ENCODE measurements at regions not wholly inside any gene's neighbourhood (a gene's known extent, or its start where the extent isn't known, plus 50 kb on each side); places are given as distances from the start of the nearest gene placed in this dataset.

DNA sequence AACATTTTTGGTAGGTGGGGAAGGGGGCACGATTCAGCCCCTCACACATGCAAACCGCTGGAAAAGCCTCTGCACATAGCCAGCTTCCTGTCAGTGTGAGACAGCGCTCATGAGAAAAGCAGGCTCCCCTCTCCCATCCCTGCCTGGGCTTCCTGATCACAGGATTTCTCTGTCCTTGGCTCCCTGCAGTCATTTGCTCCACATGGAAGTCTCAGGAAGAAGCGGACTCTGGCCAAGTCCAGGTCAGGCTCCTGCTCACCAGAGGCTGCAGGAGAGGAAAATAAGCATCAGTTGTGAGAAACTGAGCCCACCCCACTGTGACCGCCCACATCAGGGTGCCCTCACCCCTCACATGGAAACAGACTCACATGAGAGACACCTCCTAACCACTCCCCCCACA lies 664.3 kb upstream of the TENM3 start:
- Histone ChIP-seq H3K4me1 (no peaks in the 10 kb centered on the region), H3K4me3 (no peak overlapping the region), H3K9me3 (peaks cover 4% of the 10 kb centered on the region), H3K27ac (no peak overlapping the region), H3K36me3 (no peaks in the 10 kb centered on the region), H3K27me3 (no peaks in the 10 kb centered on the region)
- no peak for TF ChIP-seq POLR2AphosphoS5 (IDR thresholded peaks at IDR 0.05)
- TF ChIP-seq, protein P1, sequence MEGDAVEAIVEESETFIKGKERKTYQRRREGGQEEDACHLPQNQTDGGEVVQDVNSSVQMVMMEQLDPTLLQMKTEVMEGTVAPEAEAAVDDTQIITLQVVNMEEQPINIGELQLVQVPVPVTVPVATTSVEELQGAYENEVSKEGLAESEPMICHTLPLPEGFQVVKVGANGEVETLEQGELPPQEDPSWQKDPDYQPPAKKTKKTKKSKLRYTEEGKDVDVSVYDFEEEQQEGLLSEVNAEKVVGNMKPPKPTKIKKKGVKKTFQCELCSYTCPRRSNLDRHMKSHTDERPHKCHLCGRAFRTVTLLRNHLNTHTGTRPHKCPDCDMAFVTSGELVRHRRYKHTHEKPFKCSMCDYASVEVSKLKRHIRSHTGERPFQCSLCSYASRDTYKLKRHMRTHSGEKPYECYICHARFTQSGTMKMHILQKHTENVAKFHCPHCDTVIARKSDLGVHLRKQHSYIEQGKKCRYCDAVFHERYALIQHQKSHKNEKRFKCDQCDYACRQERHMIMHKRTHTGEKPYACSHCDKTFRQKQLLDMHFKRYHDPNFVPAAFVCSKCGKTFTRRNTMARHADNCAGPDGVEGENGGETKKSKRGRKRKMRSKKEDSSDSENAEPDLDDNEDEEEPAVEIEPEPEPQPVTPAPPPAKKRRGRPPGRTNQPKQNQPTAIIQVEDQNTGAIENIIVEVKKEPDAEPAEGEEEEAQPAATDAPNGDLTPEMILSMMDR (IDR thresholded peaks at IDR 0.05), result no peak
- no peak for TF ChIP-seq EP300 (IDR thresholded peaks at IDR 0.05)
- no peak for TF ChIP-seq POLR2A (IDR thresholded peaks at IDR 0.05)
- no peak for DNase-seq (ENCODE audit: low spot score in 2 of 2)
- WGBS, result 59% methylated on average over 4 of the region's 5 CpGs

DNA sequence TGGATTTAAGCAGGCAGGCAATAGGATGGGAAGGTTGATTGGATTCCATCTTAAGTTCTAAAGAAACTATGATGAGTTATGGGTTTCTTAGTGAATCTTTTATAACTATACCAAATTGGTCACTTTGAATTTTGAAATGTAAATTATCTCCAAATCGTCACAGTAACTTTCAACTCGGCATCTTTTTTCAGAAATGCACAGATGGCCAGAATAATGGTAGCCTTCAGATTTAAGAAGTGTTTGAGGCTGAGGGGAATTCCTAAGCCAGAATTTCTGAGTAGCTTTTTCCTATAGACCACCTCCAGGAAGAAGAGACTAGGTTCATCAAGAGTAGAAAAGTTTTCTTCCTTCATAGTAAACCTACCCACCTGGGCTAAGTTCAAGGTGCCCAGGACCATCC lies 663.7 kb upstream of the TENM3 start:
- Histone ChIP-seq H3K4me1 (no peaks in the 10 kb centered on the region), H3K36me3 (no peaks in the 10 kb centered on the region), H3K27me3 (no peaks in the 10 kb centered on the region), H3K4me3 (no peak overlapping the region), H3K9me3 (peaks cover 4% of the 10 kb centered on the region), H3K27ac (no peak overlapping the region)
- TF ChIP-seq POLR2AphosphoS5 (IDR thresholded peaks at IDR 0.05) (no peak), POLR2A (IDR thresholded peaks at IDR 0.05) (no peak), EP300 (IDR thresholded peaks at IDR 0.05) (no peak)
- TF ChIP-seq, protein P1 (IDR thresholded peaks at IDR 0.05), result no peak
- 68% methylated on average over 2 of the region's 2 CpGs for WGBS
- DNase-seq (ENCODE audit: low spot score in 2 of 2), result no peak

DNA sequence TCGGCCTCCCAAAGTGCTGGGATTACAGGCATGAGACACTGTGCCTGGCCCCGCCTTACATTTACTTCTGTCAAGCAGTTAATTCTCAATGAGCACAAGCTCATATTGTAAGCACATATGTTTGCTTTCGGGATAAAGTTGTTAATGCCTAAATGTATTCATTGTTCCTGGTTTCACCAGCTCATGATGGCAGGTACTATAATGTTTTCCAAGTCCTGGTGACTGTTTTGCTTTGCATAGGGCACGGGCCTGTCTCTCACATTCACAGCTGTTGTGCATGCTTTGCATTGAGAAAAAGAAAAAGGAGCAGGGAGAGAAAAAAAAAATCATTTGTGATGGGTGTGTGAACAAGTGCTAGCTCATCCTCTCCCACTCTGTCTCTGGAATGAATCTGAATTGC lies 661.2 kb upstream of the TENM3 start:
- 70% methylated on average over 4 of the region's 4 CpGs for WGBS
- TF ChIP-seq POLR2AphosphoS5 (IDR thresholded peaks at IDR 0.05) (no peak), EP300 (IDR thresholded peaks at IDR 0.05) (no peak), POLR2A (IDR thresholded peaks at IDR 0.05) (no peak)
- TF ChIP-seq, protein P1 (IDR thresholded peaks at IDR 0.05), result no peak
- Histone ChIP-seq H3K27me3 (no peaks in the 10 kb centered on the region), H3K4me3 (no peak overlapping the region), H3K9me3 (peaks cover 4% of the 10 kb centered on the region), H3K27ac (no peak overlapping the region), H3K4me1 (no peaks in the 10 kb centered on the region), H3K36me3 (no peaks in the 10 kb centered on the region)
- no peak for DNase-seq (ENCODE audit: low spot score in 2 of 2)

DNA sequence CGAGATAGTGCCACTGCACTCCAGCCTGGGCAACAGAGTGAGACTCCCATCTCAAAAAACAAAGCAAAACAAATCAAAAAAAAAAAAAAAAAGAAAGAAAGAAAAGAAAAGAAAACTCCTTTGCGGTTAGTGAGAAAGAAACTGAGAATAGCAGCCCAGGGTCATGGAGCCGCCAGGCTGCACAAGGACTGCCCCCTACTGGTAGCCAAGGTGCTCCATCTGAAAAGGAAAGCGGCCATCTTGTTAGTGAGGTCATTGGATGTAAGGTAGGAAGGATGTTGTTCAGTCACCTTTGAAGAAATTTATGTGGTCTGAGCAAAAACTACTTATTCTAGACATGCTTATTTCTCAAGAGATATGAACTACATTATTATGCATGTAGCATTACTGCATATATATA lies 660.6 kb upstream of the TENM3 start:
- Histone ChIP-seq H3K4me3 (no peak overlapping the region), H3K9me3 (peaks cover 4% of the 10 kb centered on the region), H3K36me3 (no peaks in the 10 kb centered on the region), H3K27ac (no peak overlapping the region), H3K4me1 (no peaks in the 10 kb centered on the region), H3K27me3 (no peaks in the 10 kb centered on the region)
- WGBS, result 98% methylated on average over 4 of the region's 4 CpGs
- no peak for DNase-seq (ENCODE audit: low spot score in 2 of 2)
- TF ChIP-seq POLR2A (IDR thresholded peaks at IDR 0.05) (no peak), EP300 (IDR thresholded peaks at IDR 0.05) (no peak), POLR2AphosphoS5 (IDR thresholded peaks at IDR 0.05) (no peak)
- TF ChIP-seq, protein P1 (IDR thresholded peaks at IDR 0.05), result no peak

DNA sequence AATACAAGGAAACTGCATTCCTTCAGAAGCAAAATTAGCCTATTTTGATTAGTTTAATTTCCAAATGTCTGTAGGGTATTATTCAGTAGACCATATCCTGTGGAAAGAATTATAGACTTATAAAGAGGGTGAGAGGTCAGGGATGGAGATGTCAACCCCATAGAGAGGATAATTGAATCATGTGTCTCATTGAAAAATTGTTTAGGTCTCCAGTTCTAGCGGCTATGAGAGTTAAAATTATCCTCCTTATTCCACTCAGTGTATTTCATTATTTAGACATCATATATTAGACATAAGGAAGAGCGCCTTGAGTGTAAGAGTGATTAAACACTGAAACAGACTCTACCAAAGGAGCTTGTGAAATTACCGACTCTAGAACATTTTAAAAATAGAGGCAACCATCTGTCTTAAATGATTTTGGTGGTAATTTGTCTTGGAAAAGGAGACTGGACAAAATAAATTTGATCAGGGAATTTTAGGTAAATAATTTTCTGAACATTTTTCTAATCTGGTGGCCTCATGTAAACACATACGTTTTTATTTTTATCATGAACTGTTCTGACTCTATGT lies 654.4 kb upstream of the TENM3 start:
- Histone ChIP-seq H3K27ac (no peak overlapping the region), H3K27me3 (no peaks in the 10 kb centered on the region), H3K4me3 (no peak overlapping the region), H3K9me3 (no peaks in the 10 kb centered on the region), H3K4me1 (no peaks in the 10 kb centered on the region), H3K36me3 (no peaks in the 10 kb centered on the region)
- DNase-seq (ENCODE audit: low spot score in 2 of 2), result no peak
- 79% methylated on average over 4 of the region's 4 CpGs for WGBS
- TF ChIP-seq EP300 (IDR thresholded peaks at IDR 0.05) (no peak), POLR2AphosphoS5 (IDR thresholded peaks at IDR 0.05) (no peak), POLR2A (IDR thresholded peaks at IDR 0.05) (no peak)
- TF ChIP-seq, protein P1 (IDR thresholded peaks at IDR 0.05), result no peak
